Stimulated activated memory B cell treated with anti-CD40 and anti-IgM and Interleukin-4, amounts not matched to agents 10 μg/mL and 1 μg/mL and 100 μg/mL, for 72 hours (primary cell): ENCODE measurements at regions not wholly inside any gene's neighbourhood (a gene's known extent, or its start where the extent isn't known, plus 50 kb on each side); places are given as distances from the start of the nearest gene placed in this dataset.
"Not testable (repeated sequence)": the region's sequence is repeated elsewhere in the genome, so short reads cannot be mapped to it uniquely, and the experiment has no call there.

Source experiments
- ATAC-seq: fragments of 150-1000 bp; cut with Tn5 transposase; 2 replicates; pipeline ENCODE4 v1.10.0; 2021
- H3K27ac Mint-ChIP-seq: one replicate; pipeline ENCODE4 v1.8.0; 2022; ENCODE audit warnings: mild to moderate bottlenecking, mixed read lengths
- H3K27me3 Mint-ChIP-seq: one replicate; pipeline ENCODE4 v1.8.0; 2022; ENCODE audit warnings: mixed read lengths
- H3K36me3 Mint-ChIP-seq: one replicate; pipeline ENCODE4 v1.8.0; 2022; ENCODE audit warnings: mixed read lengths
- H3K4me1 Mint-ChIP-seq: one replicate; pipeline ENCODE4 v1.8.0; 2022; ENCODE audit warnings: mixed read lengths
- H3K4me3 Mint-ChIP-seq: one replicate; pipeline ENCODE4 v1.8.0; 2022; ENCODE audit warnings: mild to moderate bottlenecking, moderate library complexity, mixed read lengths
- H3K9me3 Mint-ChIP-seq: one replicate; pipeline ENCODE4 v1.8.0; 2022; ENCODE audit warnings: mixed read lengths

- H3K27ac Mint-ChIP-seq = no peak overlapping the region
- no peaks in the 10 kb centered on the region for H3K36me3 Mint-ChIP-seq
- ATAC-seq = no peak
- no peak overlapping the region for H3K4me3 Mint-ChIP-seq
- H3K4me1 Mint-ChIP-seq = no peaks in the 10 kb centered on the region
- H3K9me3 Mint-ChIP-seq = no peaks in the 10 kb centered on the region
- no peaks in the 10 kb centered on the region for H3K27me3 Mint-ChIP-seq
Measured at GRCh38 chr17:33864758-33865229, 390.3 kb upstream of the CCL2 start.

- no peaks in the 10 kb centered on the region for H3K4me1 Mint-ChIP-seq
- H3K27ac Mint-ChIP-seq = no peak overlapping the region
- H3K4me3 Mint-ChIP-seq = no peak overlapping the region
- ATAC-seq = no peak
- H3K9me3 Mint-ChIP-seq = no peaks in the 10 kb centered on the region
- no peaks in the 10 kb centered on the region for H3K36me3 Mint-ChIP-seq
- H3K27me3 Mint-ChIP-seq = no peaks in the 10 kb centered on the region
Measured at GRCh38 chr17:33868899-33869298, 386.2 kb upstream of the CCL2 start.

- H3K27ac Mint-ChIP-seq = no peak overlapping the region
- no peak overlapping the region for H3K4me3 Mint-ChIP-seq
- peaks cover 10% of the 10 kb centered on the region for H3K27me3 Mint-ChIP-seq
- H3K36me3 Mint-ChIP-seq = no peaks in the 10 kb centered on the region
- H3K4me1 Mint-ChIP-seq = no peaks in the 10 kb centered on the region
- peaks cover 3% of the 10 kb centered on the region for H3K9me3 Mint-ChIP-seq
- ATAC-seq = no peak
Measured at GRCh38 chr17:33870936-33871335, 384.1 kb upstream of the CCL2 start.

GRCh38 chr17:33871720-33872540 is 383.2 kb upstream of the CCL2 start:
- Mint-ChIP-seq H3K27me3 (peaks cover 16% of the 10 kb centered on the region), H3K9me3 (peaks cover 3% of the 10 kb centered on the region), H3K4me1 (no peaks in the 10 kb centered on the region), H3K4me3 (no peak overlapping the region), H3K27ac (no peak overlapping the region), H3K36me3 (no peaks in the 10 kb centered on the region)
- no peak for ATAC-seq

GRCh38 chr17:33873201-33873617 is 381.9 kb upstream of the CCL2 start:
- no peak overlapping the region for H3K27ac Mint-ChIP-seq
- peaks cover 24% of the 10 kb centered on the region for H3K27me3 Mint-ChIP-seq
- no peak for ATAC-seq
- H3K4me3 Mint-ChIP-seq = no peak overlapping the region
- H3K4me1 Mint-ChIP-seq = no peaks in the 10 kb centered on the region
- no peaks in the 10 kb centered on the region for H3K36me3 Mint-ChIP-seq
- H3K9me3 Mint-ChIP-seq = peaks cover 3% of the 10 kb centered on the region

DNA sequence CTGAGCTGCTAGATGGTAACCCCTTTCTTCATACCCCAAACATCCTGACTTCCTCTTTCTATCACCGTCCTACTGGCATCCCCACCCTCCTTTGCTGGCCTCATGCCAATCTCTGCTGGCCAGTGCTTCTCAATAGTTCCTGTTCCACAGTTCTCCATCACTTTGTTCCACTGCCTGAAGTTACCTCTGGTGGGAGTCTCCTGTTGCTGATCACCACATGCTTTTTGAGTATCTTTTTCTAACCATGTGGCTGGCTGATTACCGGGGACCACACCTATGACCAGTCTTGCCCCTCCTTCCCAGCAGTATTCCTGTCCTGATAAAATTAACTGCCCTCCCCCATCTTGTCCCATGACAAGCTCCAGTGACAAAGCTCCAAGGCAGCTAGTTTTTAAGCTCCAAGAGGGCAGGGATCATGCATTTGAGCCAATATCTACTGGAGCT is 380.4 kb upstream of the CCL2 start:
- Mint-ChIP-seq H3K4me1 (no peaks in the 10 kb centered on the region), H3K9me3 (peaks cover 3% of the 10 kb centered on the region), H3K27ac (no peak overlapping the region), H3K27me3 (peaks cover 29% of the 10 kb centered on the region), H3K36me3 (no peaks in the 10 kb centered on the region), H3K4me3 (no peak overlapping the region)
- ATAC-seq = no peak

- no peak overlapping the region for H3K4me3 Mint-ChIP-seq
- H3K36me3 Mint-ChIP-seq = no peaks in the 10 kb centered on the region
- ATAC-seq = no peak
- peaks cover 29% of the 10 kb centered on the region for H3K27me3 Mint-ChIP-seq
- peaks cover 3% of the 10 kb centered on the region for H3K9me3 Mint-ChIP-seq
- H3K27ac Mint-ChIP-seq = no peak overlapping the region
- H3K4me1 Mint-ChIP-seq = no peaks in the 10 kb centered on the region
Measured at GRCh38 chr17:33875973-33876372, 379.1 kb upstream of the CCL2 start.

GRCh38 chr17:33882273-33882672 is 372.8 kb upstream of the CCL2 start:
- H3K36me3 Mint-ChIP-seq, H3K27ac Mint-ChIP-seq, H3K4me1 Mint-ChIP-seq, ATAC-seq, H3K9me3 Mint-ChIP-seq, H3K4me3 Mint-ChIP-seq: not testable (repeated sequence)
- H3K27me3 Mint-ChIP-seq = peaks cover 14% of the 10 kb centered on the region

DNA sequence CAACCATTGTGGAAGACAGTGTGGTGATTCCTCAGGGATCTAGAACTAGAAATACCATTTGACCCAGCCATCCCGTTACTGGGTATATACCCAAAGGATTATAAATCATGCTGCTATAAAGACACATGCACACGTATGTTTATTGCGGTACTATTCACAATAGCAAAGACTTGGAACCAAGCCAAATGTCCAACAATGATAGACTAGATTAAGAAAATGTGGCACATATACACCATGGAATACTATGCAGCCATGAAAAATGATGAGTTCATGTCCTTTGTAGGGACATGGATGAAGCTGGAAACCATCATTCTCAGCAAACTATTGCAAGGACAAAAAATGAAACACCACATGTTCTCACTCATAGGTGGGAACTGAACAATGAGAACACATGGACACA is 372.4 kb upstream of the CCL2 start:
- peaks cover 17% of the 10 kb centered on the region for H3K27me3 Mint-ChIP-seq
- ATAC-seq, H3K9me3 Mint-ChIP-seq, H3K4me1 Mint-ChIP-seq, H3K36me3 Mint-ChIP-seq, H3K27ac Mint-ChIP-seq, H3K4me3 Mint-ChIP-seq: not testable (repeated sequence)

DNA sequence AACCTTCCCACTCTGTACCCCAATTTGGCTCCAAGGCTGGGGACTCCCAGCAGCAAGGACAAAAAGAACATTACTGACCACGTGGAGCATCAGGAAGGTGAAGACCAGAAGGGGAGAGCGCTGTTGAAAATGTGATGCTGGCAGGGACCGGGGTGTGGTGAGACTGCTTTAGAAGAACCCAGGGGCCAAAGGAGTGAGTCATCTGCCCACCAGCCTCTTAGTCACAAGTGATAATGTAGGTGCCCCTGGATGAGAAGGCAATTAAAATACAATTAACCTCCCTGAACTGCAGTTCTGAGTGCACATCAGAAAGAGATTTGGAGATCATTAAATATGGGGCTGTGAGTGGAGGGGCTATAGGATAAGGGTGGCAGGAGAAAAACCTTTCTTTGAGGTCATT is 366.6 kb upstream of the CCL2 start:
- H3K4me3 Mint-ChIP-seq = no peak overlapping the region
- H3K9me3 Mint-ChIP-seq = no peaks in the 10 kb centered on the region
- no peak overlapping the region for H3K27ac Mint-ChIP-seq
- no peaks in the 10 kb centered on the region for H3K36me3 Mint-ChIP-seq
- H3K27me3 Mint-ChIP-seq = peaks cover 17% of the 10 kb centered on the region
- H3K4me1 Mint-ChIP-seq = no peaks in the 10 kb centered on the region
- no peak for ATAC-seq

DNA sequence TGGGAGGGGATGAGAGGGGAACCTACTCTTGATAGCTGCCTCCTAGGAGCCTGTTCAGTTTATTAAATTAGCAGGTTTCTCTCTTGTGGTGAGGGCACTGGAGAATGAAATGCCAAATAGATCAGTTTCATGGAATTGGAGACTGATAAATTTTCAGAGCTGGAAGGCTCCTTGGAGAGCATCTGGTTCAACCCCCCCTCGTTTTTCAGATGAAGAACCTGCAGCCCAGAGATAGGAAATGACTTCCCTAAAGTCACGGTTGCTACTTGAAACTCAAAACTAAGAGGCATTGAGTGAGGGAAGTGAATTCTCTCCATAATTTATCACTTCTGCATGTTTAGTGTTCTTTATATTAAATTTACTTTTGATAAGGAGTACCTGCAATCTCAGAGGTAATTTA is 366.0 kb upstream of the CCL2 start:
- no peak for ATAC-seq
- no peaks in the 10 kb centered on the region for H3K4me1 Mint-ChIP-seq
- H3K27ac Mint-ChIP-seq = no peak overlapping the region
- no peaks in the 10 kb centered on the region for H3K36me3 Mint-ChIP-seq
- H3K27me3 Mint-ChIP-seq = peaks cover 17% of the 10 kb centered on the region
- H3K9me3 Mint-ChIP-seq = no peaks in the 10 kb centered on the region
- H3K4me3 Mint-ChIP-seq = no peak overlapping the region

GRCh38 chr17:33889766-33890165 is 365.3 kb upstream of the CCL2 start:
- no peak for ATAC-seq
- no peaks in the 10 kb centered on the region for H3K4me1 Mint-ChIP-seq
- no peak overlapping the region for H3K27ac Mint-ChIP-seq
- H3K27me3 Mint-ChIP-seq = peaks cover 17% of the 10 kb centered on the region
- no peak overlapping the region for H3K4me3 Mint-ChIP-seq
- H3K36me3 Mint-ChIP-seq = no peaks in the 10 kb centered on the region
- no peaks in the 10 kb centered on the region for H3K9me3 Mint-ChIP-seq

GRCh38 chr17:33892717-33893591 is 362.1 kb upstream of the CCL2 start:
- no peak overlapping the region for H3K27ac Mint-ChIP-seq
- H3K4me1 Mint-ChIP-seq = no peaks in the 10 kb centered on the region
- H3K4me3 Mint-ChIP-seq = no peak overlapping the region
- H3K27me3 Mint-ChIP-seq = peaks cover 6% of the 10 kb centered on the region
- H3K9me3 Mint-ChIP-seq = no peaks in the 10 kb centered on the region
- no peaks in the 10 kb centered on the region for H3K36me3 Mint-ChIP-seq
- ATAC-seq = no peak

DNA sequence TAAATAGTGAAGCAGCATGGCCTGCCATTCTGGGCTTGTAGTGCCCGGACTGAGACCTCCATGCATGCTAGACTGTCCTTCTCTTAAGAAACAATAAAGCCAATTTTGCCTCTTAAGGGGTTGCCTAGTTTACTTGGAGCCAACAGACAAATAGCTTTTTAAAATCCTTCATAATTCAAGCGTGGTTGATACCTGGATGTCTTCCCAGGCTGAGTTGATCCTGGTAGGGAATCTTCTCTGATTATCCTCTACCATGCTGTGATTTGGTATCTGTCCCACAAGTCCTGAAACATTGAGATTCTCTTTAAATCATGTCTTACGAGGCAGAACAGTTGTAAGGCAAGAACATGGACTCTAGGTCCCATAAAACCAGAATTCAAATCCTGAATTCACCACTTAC is 359.6 kb upstream of the CCL2 start:
- Mint-ChIP-seq H3K4me1 (no peaks in the 10 kb centered on the region), H3K9me3 (no peaks in the 10 kb centered on the region), H3K27me3 (no peaks in the 10 kb centered on the region), H3K4me3 (no peak overlapping the region), H3K36me3 (no peaks in the 10 kb centered on the region), H3K27ac (no peak overlapping the region)
- ATAC-seq = no peak

DNA sequence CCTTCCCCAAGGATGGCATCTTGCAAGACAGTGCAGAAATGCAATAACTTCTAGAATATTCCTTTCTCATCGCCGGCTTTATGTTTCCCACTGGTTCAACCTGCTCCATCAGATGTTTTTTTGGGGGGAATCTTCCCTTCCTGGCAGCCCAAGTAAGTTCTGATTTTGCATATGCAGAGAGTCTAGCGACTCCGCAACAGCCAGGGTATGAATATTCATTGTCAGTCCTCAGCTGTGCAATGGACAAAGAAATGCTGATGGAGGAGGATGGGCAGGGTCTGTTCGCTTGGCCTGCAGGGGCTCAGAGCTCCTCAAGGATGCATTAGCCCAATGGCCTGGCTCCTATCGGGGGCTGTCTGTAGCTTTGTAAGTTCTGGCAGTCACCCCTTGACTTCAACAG is 358.8 kb upstream of the CCL2 start:
- ATAC-seq = no peak
- Mint-ChIP-seq H3K9me3 (no peaks in the 10 kb centered on the region), H3K4me3 (no peak overlapping the region), H3K27ac (no peak overlapping the region), H3K27me3 (no peaks in the 10 kb centered on the region), H3K36me3 (no peaks in the 10 kb centered on the region), H3K4me1 (no peaks in the 10 kb centered on the region)

GRCh38 chr17:33901085-33901484 is 354.0 kb upstream of the CCL2 start:
- Mint-ChIP-seq H3K27me3 (no peaks in the 10 kb centered on the region), H3K4me3 (no peak overlapping the region), H3K27ac (no peak overlapping the region), H3K4me1 (no peaks in the 10 kb centered on the region), H3K36me3 (no peaks in the 10 kb centered on the region), H3K9me3 (no peaks in the 10 kb centered on the region)
- ATAC-seq = no peak
